H9 (cell line): ENCODE measurements at regions not wholly inside any gene's neighbourhood (a gene's known extent, or its start where the extent isn't known, plus 50 kb on each side); places are given as distances from the start of the nearest gene placed in this dataset.

ENCODE experiments used
- DNase-seq: peaks from one replicate; pipeline ENCODE4 v3.0.0-alpha.2; 2017
- H2AFZ ChIP-seq: one replicate; pipeline ENCODE4 v1.6.1; 2013; ENCODE audit warnings: mild to moderate bottlenecking, low read length, control low read depth, moderate library complexity
- H2AK5ac ChIP-seq: 2 replicates; pipeline ENCODE4 v1.6.1; 2013; ENCODE audit warnings: low read length, control low read depth, mixed read lengths; ENCODE audit not compliant: insufficient read length
- H2BK120ac ChIP-seq: one replicate; pipeline ENCODE4 v1.6.1; 2013; ENCODE audit warnings: low read depth, mild to moderate bottlenecking, low read length, control low read depth, inconsistent platforms; ENCODE audit not compliant: poor library complexity, severe bottlenecking
- H2BK12ac ChIP-seq: 2 replicates; pipeline ENCODE4 v1.6.1; 2013; ENCODE audit warnings: low read length, control low read depth, mixed read lengths, low read depth; ENCODE audit not compliant: insufficient read length
- H2BK15ac ChIP-seq: 2 replicates; pipeline ENCODE4 v1.6.1; 2013; ENCODE audit warnings: low read depth, low read length, control low read depth
- H2BK20ac ChIP-seq: one replicate; pipeline ENCODE4 v1.6.1; 2013; ENCODE audit warnings: low read depth, mild to moderate bottlenecking, low read length, control low read depth, inconsistent platforms; ENCODE audit not compliant: poor library complexity, severe bottlenecking
- H2BK5ac ChIP-seq: 2 replicates; pipeline ENCODE4 v1.6.1; 2013; ENCODE audit warnings: low read length, control low read depth, mixed read lengths; ENCODE audit not compliant: insufficient read length
- H3K14ac ChIP-seq: 2 replicates; pipeline ENCODE4 v1.6.1; 2013; ENCODE audit warnings: low read length, control low read depth; ENCODE audit not compliant: insufficient read depth
- H3K18ac ChIP-seq: 2 replicates; pipeline ENCODE4 v1.6.1; 2013; ENCODE audit warnings: low read depth, mild to moderate bottlenecking, mixed read lengths, low read length, control low read depth; ENCODE audit not compliant: insufficient read length
- H3K23ac ChIP-seq: 2 replicates; pipeline ENCODE4 v1.6.1; 2013; ENCODE audit warnings: low read length, control low read depth, mixed read lengths, low read depth; ENCODE audit not compliant: insufficient read length
- H3K23me2 ChIP-seq: 2 replicates; pipeline ENCODE4 v1.6.1; 2013; ENCODE audit warnings: low read depth, mild to moderate bottlenecking, mixed read lengths, low read length, control low read depth; ENCODE audit not compliant: insufficient read length, poor library complexity, severe bottlenecking
- H3K27ac ChIP-seq: 2 replicates; pipeline ENCODE4 v1.5.1; 2013; ENCODE audit warnings: low read length, control low read depth, mixed read lengths, low read depth; ENCODE audit not compliant: insufficient read length
- H3K27me3 ChIP-seq: 2 replicates; pipeline ENCODE4 v1.6.1; 2013; ENCODE audit warnings: low read length, control low read depth, inconsistent platforms; ENCODE audit not compliant: insufficient read depth
- H3K4ac ChIP-seq: 2 replicates; pipeline ENCODE4 v1.6.1; 2013; ENCODE audit warnings: low read depth, mild to moderate bottlenecking, control low read depth, inconsistent platforms, low read length, moderate library complexity
- H3K4me1 ChIP-seq: 2 replicates; pipeline ENCODE4 v1.6.1; 2013; ENCODE audit warnings: low read length, control low read depth, inconsistent platforms; ENCODE audit not compliant: insufficient read depth
- H3K4me2 ChIP-seq: 2 replicates; pipeline ENCODE4 v1.6.1; 2013; ENCODE audit warnings: low read length, control low read depth, mixed read lengths; ENCODE audit not compliant: insufficient read length, insufficient read depth
- H3K56ac ChIP-seq: 2 replicates; pipeline ENCODE4 v1.6.1; 2013; ENCODE audit warnings: low read depth, mild to moderate bottlenecking, mixed read lengths, low read length, control low read depth; ENCODE audit not compliant: insufficient read length
- H3K79me1 ChIP-seq: 2 replicates; pipeline ENCODE4 v1.6.1; 2013; ENCODE audit warnings: low read depth, mild to moderate bottlenecking, moderate library complexity, low read length, control low read depth, inconsistent platforms; ENCODE audit not compliant: insufficient read depth, poor library complexity, severe bottlenecking
- H3K79me2 ChIP-seq: 2 replicates; pipeline ENCODE4 v1.6.1; 2013; ENCODE audit warnings: low read length, control low read depth, inconsistent platforms; ENCODE audit not compliant: insufficient read depth
- H3K9ac ChIP-seq: 2 replicates; pipeline ENCODE4 v1.6.1; 2013; ENCODE audit warnings: low read length, control low read depth, mixed read lengths; ENCODE audit not compliant: insufficient read length; ENCODE audit errors: extremely low read depth
- H3K9me3 ChIP-seq: one replicate; pipeline ENCODE4 v1.6.1; 2013; ENCODE audit warnings: low read depth, low read length, inconsistent platforms; ENCODE audit not compliant: control insufficient read depth
- H3T11ph ChIP-seq: one replicate; pipeline ENCODE4 v1.6.1; 2013; ENCODE audit warnings: mild to moderate bottlenecking, low read length, control low read depth, inconsistent platforms
- H4K20me1 ChIP-seq: one replicate; pipeline ENCODE4 v1.6.1; 2013; ENCODE audit not compliant: control insufficient read depth, insufficient read length, insufficient read depth
- H4K5ac ChIP-seq: 2 replicates; pipeline ENCODE4 v1.6.1; 2013; ENCODE audit warnings: low read depth, mild to moderate bottlenecking, mixed read lengths, low read length, control low read depth; ENCODE audit not compliant: insufficient read length
- H4K8ac ChIP-seq: replicated peaks from 2 replicates; pipeline ENCODE4 v1.6.1; 2013; ENCODE audit warnings: low read length, control low read depth, mixed read lengths, low read depth; ENCODE audit not compliant: insufficient read length
- H4K91ac ChIP-seq: 2 replicates; pipeline ENCODE4 v1.6.1; 2013; ENCODE audit warnings: low read depth, mild to moderate bottlenecking, moderate library complexity, mixed read lengths, low read length, control low read depth; ENCODE audit not compliant: insufficient read length
- H3K27ac Mint-ChIP-seq, 3 experiments: 2 replicates in 2 of 3; 3 replicates in 1 of 3; pipeline ENCODE4 v1.8.0; 2020 to 2021; ENCODE audit warnings: mixed read lengths in 3 of 3, mild to moderate bottlenecking in 1 of 3, moderate library complexity in 1 of 3
- H3K27me3 Mint-ChIP-seq: 2 replicates; pipeline ENCODE4 v1.8.0; 2021; ENCODE audit warnings: low read depth, mild to moderate bottlenecking, moderate library complexity, mixed read lengths
- H3K36me3 Mint-ChIP-seq, 3 experiments: 2 replicates in 2 of 3; 3 replicates in 1 of 3; pipeline ENCODE4 v1.8.0; 2020 to 2021; ENCODE audit warnings: low read depth in 3 of 3, mixed read lengths in 3 of 3; ENCODE audit not compliant: insufficient read depth in 1 of 3
- H3K4me1 Mint-ChIP-seq, 2 experiments: 2 replicates each; pipeline ENCODE4 v1.8.0; 2020; ENCODE audit warnings: mixed read lengths in 2 of 2
- H3K4me3 Mint-ChIP-seq, 2 experiments: 2 replicates in 1 of 2; 3 replicates in 1 of 2; pipeline ENCODE4 v1.8.0; 2020 to 2021; ENCODE audit warnings: mild to moderate bottlenecking in 2 of 2, mixed read lengths in 2 of 2, moderate library complexity in 1 of 2
- H3K9me3 Mint-ChIP-seq, 2 experiments: 2 replicates in 1 of 2; 3 replicates in 1 of 2; pipeline ENCODE4 v1.8.0; 2020; ENCODE audit warnings: mild to moderate bottlenecking in 2 of 2, mixed read lengths in 2 of 2, moderate library complexity in 1 of 2
- WGBS: extraction: QIAGEN DNeasy Blood & Tissue Kit; methylation state at CpG from one replicate; pipeline ENCODE4 v1.1.7; 2013; ENCODE audit warnings: missing lambda C conversion rate, low lambda C conversion rate, mixed read lengths; ENCODE audit not compliant: insufficient read length; ENCODE audit errors: extremely low coverage; 5-methylcytosine and 5-hydroxymethylcytosine counted together
- TF ChIP-seq, protein P1 (sequence below): fragments of 200-600 bp; sonication (generic); conservative IDR thresholded peaks from 3 replicates; pipeline ENCODE4 v1.8.0; 2021; ENCODE audit warnings: antibody characterized with exemption, mild to moderate bottlenecking

DNA sequence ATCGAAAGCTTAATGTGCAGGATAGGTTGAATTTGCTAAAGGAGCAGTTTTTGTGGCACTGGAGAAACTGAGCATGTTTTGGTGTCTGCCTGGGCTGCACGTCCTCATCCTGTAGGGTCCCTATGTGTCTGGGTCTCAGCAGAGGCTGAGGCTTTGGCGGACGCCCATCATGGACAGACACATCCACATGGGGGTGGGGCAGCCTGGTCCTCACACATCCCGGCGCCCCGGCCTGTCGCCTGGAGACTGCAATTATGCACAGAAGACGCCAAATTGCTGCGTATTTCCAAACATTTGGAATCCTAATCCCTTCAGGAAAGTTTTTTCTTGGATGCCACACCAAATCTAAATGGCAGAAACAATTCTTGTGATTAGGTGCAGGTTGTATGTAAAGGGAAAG, 128.2 kb upstream of the TWIST2 start:
- H3K23ac ChIP-seq = no peak overlapping the region
- H2BK15ac ChIP-seq = no peak overlapping the region
- no peak overlapping the region for H3K27ac Mint-ChIP-seq
- no peak overlapping the region for H2AK5ac ChIP-seq
- no peaks in the 10 kb centered on the region for H3K4me1 ChIP-seq
- H3K23me2 ChIP-seq = no peaks in the 10 kb centered on the region
- no peak overlapping the region for H3K9ac ChIP-seq
- TF ChIP-seq, protein P1, sequence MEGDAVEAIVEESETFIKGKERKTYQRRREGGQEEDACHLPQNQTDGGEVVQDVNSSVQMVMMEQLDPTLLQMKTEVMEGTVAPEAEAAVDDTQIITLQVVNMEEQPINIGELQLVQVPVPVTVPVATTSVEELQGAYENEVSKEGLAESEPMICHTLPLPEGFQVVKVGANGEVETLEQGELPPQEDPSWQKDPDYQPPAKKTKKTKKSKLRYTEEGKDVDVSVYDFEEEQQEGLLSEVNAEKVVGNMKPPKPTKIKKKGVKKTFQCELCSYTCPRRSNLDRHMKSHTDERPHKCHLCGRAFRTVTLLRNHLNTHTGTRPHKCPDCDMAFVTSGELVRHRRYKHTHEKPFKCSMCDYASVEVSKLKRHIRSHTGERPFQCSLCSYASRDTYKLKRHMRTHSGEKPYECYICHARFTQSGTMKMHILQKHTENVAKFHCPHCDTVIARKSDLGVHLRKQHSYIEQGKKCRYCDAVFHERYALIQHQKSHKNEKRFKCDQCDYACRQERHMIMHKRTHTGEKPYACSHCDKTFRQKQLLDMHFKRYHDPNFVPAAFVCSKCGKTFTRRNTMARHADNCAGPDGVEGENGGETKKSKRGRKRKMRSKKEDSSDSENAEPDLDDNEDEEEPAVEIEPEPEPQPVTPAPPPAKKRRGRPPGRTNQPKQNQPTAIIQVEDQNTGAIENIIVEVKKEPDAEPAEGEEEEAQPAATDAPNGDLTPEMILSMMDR = no peak
- H2AFZ ChIP-seq = no peak overlapping the region
- no peak overlapping the region for H2BK20ac ChIP-seq
- H2BK120ac ChIP-seq = no peak overlapping the region
- no peak overlapping the region for H3T11ph ChIP-seq
- H3K4me1 Mint-ChIP-seq = peaks cover 12 to 16% of the 10 kb centered on the region in 2 experiments
- no peak overlapping the region for H3K4me2 ChIP-seq
- H2BK5ac ChIP-seq = no peak overlapping the region
- no CpG with 5 or more reads among the region's 10 CpGs for WGBS
- no peak for DNase-seq
- H3K27ac ChIP-seq = no peak overlapping the region
- H3K27me3 ChIP-seq = no peaks in the 10 kb centered on the region
- H4K8ac ChIP-seq = no peak overlapping the region
- no peak overlapping the region for H4K5ac ChIP-seq
- peaks cover 0 to 4% (median 3%) of the 10 kb centered on the region in 3 experiments; a peak in 4 of 7 replicates for H3K36me3 Mint-ChIP-seq
- no peak overlapping the region for H3K14ac ChIP-seq
- no peaks in the 10 kb centered on the region for H3K79me1 ChIP-seq
- H3K27me3 Mint-ChIP-seq = peaks cover 27% of the 10 kb centered on the region
- H4K91ac ChIP-seq = no peak overlapping the region
- H4K20me1 ChIP-seq = no peaks in the 10 kb centered on the region
- H3K4me3 Mint-ChIP-seq = no peak overlapping the region
- H3K56ac ChIP-seq = no peak overlapping the region
- no peak overlapping the region for H3K18ac ChIP-seq
- H3K9me3 Mint-ChIP-seq = peaks cover 11 to 12% of the 10 kb centered on the region in 2 experiments
- no peaks in the 10 kb centered on the region for H3K9me3 ChIP-seq
- no peak overlapping the region for H3K4ac ChIP-seq
- H3K79me2 ChIP-seq = no peaks in the 10 kb centered on the region
- no peak overlapping the region for H2BK12ac ChIP-seq
